Testis (tissue), 2 donors: ENCODE measurements at regions not wholly inside any gene's neighbourhood (a gene's known extent, or its start where the extent isn't known, plus 50 kb on each side); places are given as distances from the start of the nearest gene placed in this dataset.

Experiments
- DNase-seq: peaks from one replicate; pipeline ENCODE4 v3.0.0-alpha.2; 2019
- H3K27ac ChIP-seq, 2 donors: fragments of 200-600 bp; sonication (generic); one replicate each; pipeline ENCODE4 v1.5.1; 2019
- H3K27me3 ChIP-seq: fragments of 200-600 bp; sonication (generic); one replicate; pipeline ENCODE4 v1.5.1; 2019
- H3K36me3 ChIP-seq: fragments of 200-600 bp; sonication (generic); one replicate; pipeline ENCODE4 v1.5.1; 2017; ENCODE audit warnings: low read depth; ENCODE audit errors: missing control alignments
- H3K4me1 ChIP-seq: fragments of 200-600 bp; sonication (generic); one replicate; pipeline ENCODE4 v1.5.1; 2019
- H3K4me3 ChIP-seq, 2 donors: fragments of 200-600 bp; sonication (generic); one replicate each; pipeline ENCODE4 v1.5.1; 2017 to 2019
- H3K9me3 ChIP-seq: fragments of 200-600 bp; sonication (generic); one replicate; pipeline ENCODE4 v1.5.1; 2017
- CTCF ChIP-seq, 3 experiments: fragments of 450-650 bp in 2 of 3; fragments of 200-600 bp in 1 of 3; sonication (generic) in 1 of 3; IDR thresholded peaks; one replicate each; pipeline ENCODE4 v1.5.1; 2016 to 2019; ENCODE audit warnings: antibody characterized with exemption in 3 of 3, mild to moderate bottlenecking in 2 of 3, moderate library complexity in 1 of 3
- POLR2A ChIP-seq: fragments of 450-650 bp; IDR thresholded peaks from one replicate; pipeline ENCODE4 v1.6.1; 2017; ENCODE audit warnings: antibody characterized with exemption, mild to moderate bottlenecking, moderate library complexity
- WGBS, 2 donors: methylation state at CpG; one replicate each; pipeline ENCODE4 v1.1.5; 2018; 5-methylcytosine and 5-hydroxymethylcytosine counted together
- intact Hi-C: fragments of 100-400 bp; cut with DNase I; formaldehyde crosslinking; loops from one replicate; pipeline ENCODE4 v1.15.1; 2023; ENCODE audit warnings: low total_unique reads

GRCh38 chr1:95572962-95573361 is 339.0 kb downstream of the RWDD3 start:
- TF ChIP-seq CTCF (IDR thresholded peaks at IDR 0.05) = no peak
- no peak for TF ChIP-seq POLR2A
- H3K36me3 ChIP-seq = no peaks in the 10 kb centered on the region
- H3K4me3 ChIP-seq = no peak overlapping the region
- H3K4me1 ChIP-seq = no peaks in the 10 kb centered on the region
- 88 to 89% methylated on average over 3 of the region's 3 CpGs for WGBS, 2 donors
- no peak for DNase-seq
- intact Hi-C loops = no loop called here
- H3K27me3 ChIP-seq = no peaks in the 10 kb centered on the region
- no peaks in the 10 kb centered on the region for H3K9me3 ChIP-seq
- no peak overlapping the region for H3K27ac ChIP-seq

- H3K4me3 ChIP-seq = no peak overlapping the region
- no peaks in the 10 kb centered on the region for H3K4me1 ChIP-seq
- intact Hi-C loops = no loop called here
- no peak overlapping the region for H3K27ac ChIP-seq
- 92 to 97% methylated on average over 3 of the region's 3 CpGs for WGBS, 2 donors
- no peaks in the 10 kb centered on the region for H3K36me3 ChIP-seq
- no peaks in the 10 kb centered on the region for H3K9me3 ChIP-seq
- no peak for TF ChIP-seq CTCF (IDR thresholded peaks at IDR 0.05)
- TF ChIP-seq POLR2A = no peak
- no peaks in the 10 kb centered on the region for H3K27me3 ChIP-seq
- DNase-seq = no peak
Observed at GRCh38 chr1:95575291-95575690, 341.3 kb downstream of the RWDD3 start.

- intact Hi-C loops = no loop called here
- DNase-seq = no peak
- no peaks in the 10 kb centered on the region for H3K4me1 ChIP-seq
- TF ChIP-seq CTCF (IDR thresholded peaks at IDR 0.05) (no peak), POLR2A (no peak)
- H3K36me3 ChIP-seq = no peaks in the 10 kb centered on the region
- no peak overlapping the region for H3K4me3 ChIP-seq
- H3K27ac ChIP-seq = no peak overlapping the region
- no peaks in the 10 kb centered on the region for H3K9me3 ChIP-seq
- no peaks in the 10 kb centered on the region for H3K27me3 ChIP-seq
- WGBS, 2 donors = 66 to 72% methylated on average over 3 of the region's 3 CpGs
Observed at GRCh38 chr1:95578462-95578861, 344.5 kb downstream of the RWDD3 start.

DNA sequence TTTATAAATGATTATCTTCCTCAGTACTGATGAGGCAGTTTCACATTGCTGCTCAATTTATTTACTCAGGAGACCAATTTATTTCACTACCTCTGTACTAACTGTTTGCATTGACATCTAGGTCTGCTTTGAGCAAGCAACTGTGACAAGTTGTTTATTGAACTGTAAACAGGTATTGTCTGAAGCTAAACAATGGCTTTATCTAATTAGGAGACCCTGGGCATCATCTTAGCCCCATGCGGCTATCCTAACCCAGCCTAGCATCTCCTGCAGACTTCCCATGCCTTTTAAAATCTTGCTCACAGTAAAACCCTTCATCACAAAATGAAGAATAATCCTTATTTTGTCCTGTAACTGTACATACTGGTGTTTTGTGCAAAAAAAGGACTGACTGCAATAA is 348.2 kb downstream of the RWDD3 start:
- no peak overlapping the region for H3K27ac ChIP-seq
- TF ChIP-seq CTCF (IDR thresholded peaks at IDR 0.05) = no peak
- TF ChIP-seq POLR2A = no peak
- H3K4me1 ChIP-seq = no peaks in the 10 kb centered on the region
- intact Hi-C loops = no loop called here
- H3K4me3 ChIP-seq = no peak overlapping the region
- no peak for DNase-seq
- 95 to 100% methylated on average over 1 of the region's 1 CpG for WGBS, 2 donors
- no peaks in the 10 kb centered on the region for H3K27me3 ChIP-seq
- H3K9me3 ChIP-seq = no peaks in the 10 kb centered on the region
- no peaks in the 10 kb centered on the region for H3K36me3 ChIP-seq

DNA sequence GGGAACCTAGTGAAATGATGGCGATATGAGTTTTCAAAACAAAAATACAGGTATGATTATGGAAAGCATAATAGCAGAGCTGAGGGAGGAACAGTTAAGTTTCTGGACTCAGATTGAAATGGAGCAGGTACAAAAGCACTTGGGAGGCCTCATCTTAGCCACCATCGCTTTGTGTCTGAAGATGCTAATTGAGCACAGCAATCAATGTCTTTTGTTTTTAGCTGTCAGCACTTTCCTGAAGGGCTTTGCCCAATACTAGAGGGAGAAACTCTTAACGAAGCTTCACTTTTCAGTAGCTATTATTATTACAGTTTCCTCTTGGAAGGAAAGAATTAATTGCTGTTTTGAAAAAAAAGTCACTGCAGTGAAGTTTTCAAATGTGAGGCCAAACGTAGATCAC is 348.7 kb downstream of the RWDD3 start:
- WGBS, 2 donors = 84 to 87% methylated on average over 4 of the region's 4 CpGs

More for the DNA sequence above, 348.7 kb downstream of the RWDD3 start:
- intact Hi-C loops = no loop called here
- no peak for TF ChIP-seq POLR2A
- TF ChIP-seq CTCF (IDR thresholded peaks at IDR 0.05) = no peak
- Histone ChIP-seq H3K27me3 (no peaks in the 10 kb centered on the region), H3K4me3 (no peak overlapping the region), H3K4me1 (no peaks in the 10 kb centered on the region), H3K9me3 (no peaks in the 10 kb centered on the region), H3K36me3 (no peaks in the 10 kb centered on the region), H3K27ac (no peak overlapping the region)
- no peak for DNase-seq
